Natural killer cell (primary cell): ENCODE measurements at regions not wholly inside any gene's neighbourhood (a gene's known extent, or its start where the extent isn't known, plus 50 kb on each side); places are given as distances from the start of the nearest gene placed in this dataset.

ENCODE experiments used
- ATAC-seq, 3 donors: fragments of 150-1000 bp in 2 of 3; fragments of 200-7000 bp in 1 of 3; cut with Tn5 transposase; 1 replicate in 1 of 3; 2 replicates in 2 of 3; pipeline ENCODE4 v1.10.0; 2021; ENCODE audit warnings: mild to moderate bottlenecking in 2 of 3, moderate library complexity in 2 of 3
- DNase-seq, 2 donors: peaks; one replicate each; pipeline versions ENCODE4 v3.0.0 to v3.0.0-alpha.2; 2013 to 2021; ENCODE audit warnings: mixed read lengths in 1 of 2
- H3K27ac ChIP-seq: one replicate; pipeline ENCODE4 v1.5.1; 2013; ENCODE audit warnings: mild to moderate bottlenecking, low read length
- H3K27me3 ChIP-seq: one replicate; pipeline ENCODE4 v1.6.1; 2013; ENCODE audit warnings: low read length; ENCODE audit not compliant: control insufficient read depth, insufficient read depth
- H3K36me3 ChIP-seq: one replicate; pipeline ENCODE4 v1.6.1; 2013; ENCODE audit warnings: low read length; ENCODE audit not compliant: control insufficient read depth, insufficient read depth
- H3K4me1 ChIP-seq: one replicate; pipeline ENCODE4 v1.6.1; 2013; ENCODE audit warnings: low read length; ENCODE audit not compliant: control insufficient read depth, insufficient read depth
- H3K4me3 ChIP-seq: one replicate; pipeline ENCODE4 v1.5.1; 2013; ENCODE audit warnings: low read length
- H3K9me3 ChIP-seq: one replicate; pipeline ENCODE4 v1.6.1; 2013; ENCODE audit warnings: low read length; ENCODE audit not compliant: control insufficient read depth, insufficient read depth
- H3K27ac Mint-ChIP-seq, 2 donors: one replicate each; pipeline ENCODE4 v1.8.0; 2022; ENCODE audit warnings: mild to moderate bottlenecking in 2 of 2, mixed read lengths in 2 of 2, moderate library complexity in 1 of 2
- H3K27me3 Mint-ChIP-seq, 2 donors: one replicate each; pipeline ENCODE4 v1.8.0; 2022; ENCODE audit warnings: low read depth in 2 of 2, mixed read lengths in 2 of 2
- H3K36me3 Mint-ChIP-seq: one replicate; pipeline ENCODE4 v1.8.0; 2022; ENCODE audit warnings: mixed read lengths
- H3K4me1 Mint-ChIP-seq, 2 donors: one replicate each; pipeline ENCODE4 v1.8.0; 2022; ENCODE audit warnings: mixed read lengths in 2 of 2
- H3K4me3 Mint-ChIP-seq: one replicate; pipeline ENCODE4 v1.8.0; 2022; ENCODE audit warnings: mild to moderate bottlenecking, moderate library complexity, mixed read lengths
- H3K9me3 Mint-ChIP-seq, 2 donors: one replicate each; pipeline ENCODE4 v1.8.0; 2022; ENCODE audit warnings: mixed read lengths in 2 of 2
- CTCF ChIP-seq: fragments of 200-600 bp; IDR thresholded peaks from one replicate; pipeline ENCODE4 v1.8.0; 2022; ENCODE audit warnings: antibody characterized with exemption
- WGBS: methylation state at CpG from one replicate; pipeline ENCODE4 v1.1.7; 2013; ENCODE audit warnings: missing lambda C conversion rate; ENCODE audit not compliant: insufficient coverage; 5-methylcytosine and 5-hydroxymethylcytosine counted together
- intact Hi-C: fragments of 100-400 bp; cut with micrococcal nuclease; formaldehyde crosslinking; loops from one replicate; pipeline ENCODE4 v1.14.2; 2022

DNA sequence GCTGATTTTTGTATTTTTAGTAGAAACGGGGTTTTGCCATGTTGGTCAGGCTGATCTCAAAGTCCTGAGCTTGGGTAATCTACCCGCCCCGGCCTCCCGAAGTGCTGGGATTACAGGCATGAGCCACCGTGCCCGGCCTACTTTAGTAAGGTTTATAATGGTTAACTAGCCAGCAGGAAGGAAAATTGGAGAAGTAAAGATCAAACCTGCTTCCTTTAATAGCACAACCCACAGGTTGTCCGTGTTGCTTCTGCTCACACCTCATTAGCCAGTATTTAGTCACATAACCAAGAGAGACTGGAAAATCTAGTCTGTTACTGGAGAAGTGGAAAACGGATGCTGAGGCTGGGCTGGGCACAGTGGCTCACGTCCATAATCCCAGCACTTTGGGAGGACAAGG lies 51.9 kb upstream of the TBL1XR1 start:
- Mint-ChIP-seq H3K9me3 (no peaks in the 10 kb centered on the region), H3K4me1 (no peaks in the 10 kb centered on the region), H3K36me3 (no peaks in the 10 kb centered on the region), H3K4me3 (no peak overlapping the region), H3K27ac (no peak overlapping the region), H3K27me3 (no peaks in the 10 kb centered on the region)
- Histone ChIP-seq H3K4me3 (no peak overlapping the region), H3K9me3 (no peaks in the 10 kb centered on the region), H3K36me3 (no peaks in the 10 kb centered on the region), H3K4me1 (no peaks in the 10 kb centered on the region), H3K27me3 (no peaks in the 10 kb centered on the region), H3K27ac (no peak overlapping the region)
- DNase-seq (no peak), ATAC-seq (no peak)
- 82% methylated on average over 8 of the region's 9 CpGs for WGBS
- TF ChIP-seq CTCF: no peak
- intact Hi-C loops: no loop called here

DNA sequence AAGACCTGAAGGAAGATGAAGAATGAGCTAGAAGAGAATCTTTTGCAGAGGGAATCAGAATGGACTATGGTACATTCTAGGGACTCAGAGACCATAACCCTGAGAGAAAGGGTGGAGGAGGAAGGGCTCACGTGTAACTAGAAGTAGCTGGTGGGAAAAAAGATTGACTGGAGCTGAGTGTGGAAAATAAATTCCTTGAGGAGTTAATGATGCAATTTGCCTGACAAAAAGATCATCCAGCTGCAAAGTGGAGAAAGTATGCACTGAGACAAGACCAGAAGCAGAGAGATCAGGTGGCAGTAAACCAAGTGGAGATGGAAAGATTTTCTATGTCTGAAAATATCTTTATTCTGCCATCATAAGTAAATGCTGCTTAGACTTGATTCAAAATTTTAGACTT lies 52.9 kb upstream of the TBL1XR1 start:
- Histone ChIP-seq H3K4me1 (no peaks in the 10 kb centered on the region), H3K36me3 (no peaks in the 10 kb centered on the region), H3K27ac (no peak overlapping the region), H3K27me3 (no peaks in the 10 kb centered on the region), H3K9me3 (no peaks in the 10 kb centered on the region), H3K4me3 (no peak overlapping the region)
- H3K36me3 Mint-ChIP-seq: no peaks in the 10 kb centered on the region
- no peaks in the 10 kb centered on the region for H3K4me1 Mint-ChIP-seq
- ATAC-seq (no peak), DNase-seq (no peak)
- intact Hi-C loops: no loop called here
- H3K9me3 Mint-ChIP-seq: no peaks in the 10 kb centered on the region
- 81% methylated on average over 1 of the region's 1 CpG for WGBS
- H3K27me3 Mint-ChIP-seq: no peaks in the 10 kb centered on the region
- TF ChIP-seq CTCF: no peak
- H3K27ac Mint-ChIP-seq: no peak overlapping the region
- no peak overlapping the region for H3K4me3 Mint-ChIP-seq

DNA sequence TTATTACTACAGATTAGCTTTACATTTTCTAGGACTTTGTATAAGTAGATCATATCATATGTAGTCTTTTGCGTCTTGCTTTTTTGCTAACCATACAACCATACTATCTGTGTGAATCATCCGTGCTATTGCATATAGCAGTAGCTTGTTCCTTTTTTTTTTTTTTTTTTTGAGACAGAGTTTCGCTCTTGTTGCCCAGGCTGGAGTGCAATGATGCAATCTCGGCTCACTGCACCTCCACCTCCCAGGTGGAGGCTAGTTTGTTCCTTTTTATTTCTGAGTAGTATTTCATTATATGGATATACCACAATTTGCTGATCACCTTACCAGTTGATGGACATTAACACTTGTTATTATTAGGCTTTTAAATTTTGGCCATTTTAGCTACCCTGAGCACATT lies 54.5 kb upstream of the TBL1XR1 start:
- Histone ChIP-seq H3K4me3 (no peak overlapping the region), H3K27ac (no peak overlapping the region), H3K27me3 (no peaks in the 10 kb centered on the region), H3K4me1 (no peaks in the 10 kb centered on the region), H3K9me3 (no peaks in the 10 kb centered on the region), H3K36me3 (no peaks in the 10 kb centered on the region)
- ATAC-seq (peak in 1 of 3 donors; percentile 58), DNase-seq (no peak)
- TF ChIP-seq CTCF: no peak
- H3K4me1 Mint-ChIP-seq: no peaks in the 10 kb centered on the region
- no peak overlapping the region for H3K27ac Mint-ChIP-seq
- WGBS: 75% methylated on average over 1 of the region's 4 CpGs
- H3K36me3 Mint-ChIP-seq: no peaks in the 10 kb centered on the region
- no peak overlapping the region for H3K4me3 Mint-ChIP-seq
- H3K27me3 Mint-ChIP-seq: no peaks in the 10 kb centered on the region
- intact Hi-C loops: no loop called here
- no peaks in the 10 kb centered on the region for H3K9me3 Mint-ChIP-seq

- H3K27ac Mint-ChIP-seq: no peak overlapping the region
- ATAC-seq: no peak
- H3K27me3 ChIP-seq: no peaks in the 10 kb centered on the region
- WGBS: no CpG with 5 or more reads among the region's 1 CpG
- no peaks in the 10 kb centered on the region for H3K4me1 ChIP-seq
- H3K4me1 Mint-ChIP-seq: no peaks in the 10 kb centered on the region
- no peaks in the 10 kb centered on the region for H3K9me3 ChIP-seq
- no peaks in the 10 kb centered on the region for H3K9me3 Mint-ChIP-seq
- H3K4me3 ChIP-seq: no peak overlapping the region
- no peak for TF ChIP-seq CTCF
- no peaks in the 10 kb centered on the region for H3K27me3 Mint-ChIP-seq
- no peaks in the 10 kb centered on the region for H3K36me3 ChIP-seq
- intact Hi-C loops: no loop called here
- no peak overlapping the region for H3K27ac ChIP-seq
- DNase-seq: no peak
- no peaks in the 10 kb centered on the region for H3K36me3 Mint-ChIP-seq
- no peak overlapping the region for H3K4me3 Mint-ChIP-seq
Measured at GRCh38 chr3:177257006-177257405, 59.7 kb upstream of the TBL1XR1 start.
